HEK293T (cell line): ENCODE measurements at regions not wholly inside any gene's neighbourhood (a gene's known extent, or its start where the extent isn't known, plus 50 kb on each side); places are given as distances from the start of the nearest gene placed in this dataset.

Experiments used
- CTCF ChIA-PET: fragments of 350-600 bp; formaldehyde crosslinking; extraction: SDS; loops from one replicate; lab custom pipeline; 2021; ENCODE audit warnings: antibody characterized with exemption, inconsistent platforms; lab: Yijun Ruan, JAX
- POLR2A ChIA-PET: fragments of 350-600 bp; formaldehyde crosslinking; extraction: SDS; loops from one replicate; lab custom pipeline; 2020; ENCODE audit warnings: antibody characterized with exemption, inconsistent platforms; lab: Yijun Ruan, JAX
- DNase-seq: peaks from one replicate; pipeline ENCODE4 v3.0.0; 2012; ENCODE audit warnings: mixed read lengths; ENCODE audit errors: extremely low spot score
- ARNT ChIP-seq: fragments of 450-650 bp; IDR thresholded peaks from 2 replicates; pipeline ENCODE4 v1.6.1; 2017; ENCODE audit warnings: mild to moderate bottlenecking
- BHLHE40 ChIP-seq: fragments of 450-650 bp; IDR thresholded peaks from 2 replicates; pipeline ENCODE4 v1.6.1; 2016; ENCODE audit warnings: mild to moderate bottlenecking, moderate library complexity, borderline replicate concordance
- CTBP1 ChIP-seq: fragments of 450-650 bp; IDR thresholded peaks from 2 replicates; pipeline ENCODE4 v1.6.1; 2016; ENCODE audit warnings: borderline replicate concordance
- ELF4 ChIP-seq: fragments of 450-650 bp; IDR thresholded peaks from 2 replicates; pipeline ENCODE4 v1.6.1; 2017; ENCODE audit warnings: antibody characterized with exemption
- FOXA1 ChIP-seq: fragments of 450-650 bp; IDR thresholded peaks from 2 replicates; pipeline ENCODE4 v1.6.1; 2016; ENCODE audit warnings: mild to moderate bottlenecking
- FOXK2 ChIP-seq: fragments of 450-650 bp; IDR thresholded peaks from 2 replicates; pipeline ENCODE4 v1.6.1; 2016; ENCODE audit warnings: mild to moderate bottlenecking
- FOXM1 ChIP-seq: fragments of 450-650 bp; IDR thresholded peaks from 2 replicates; pipeline ENCODE4 v1.6.1; 2017; ENCODE audit warnings: mild to moderate bottlenecking, borderline replicate concordance
- HDGF ChIP-seq: fragments of 450-650 bp; IDR thresholded peaks from 2 replicates; pipeline ENCODE4 v1.6.1; 2017; ENCODE audit warnings: antibody characterized with exemption, borderline replicate concordance
- L3MBTL2 ChIP-seq: fragments of 450-650 bp; conservative IDR thresholded peaks from 2 replicates; pipeline ENCODE4 v1.6.1; 2016; ENCODE audit warnings: mild to moderate bottlenecking
- LEF1 ChIP-seq: fragments of 450-650 bp; IDR thresholded peaks from 2 replicates; pipeline ENCODE4 v1.6.1; 2017; ENCODE audit warnings: mild to moderate bottlenecking, borderline replicate concordance
- NFRKB ChIP-seq: fragments of 450-650 bp; IDR thresholded peaks from 2 replicates; pipeline ENCODE4 v1.6.1; 2016; ENCODE audit warnings: mild to moderate bottlenecking, moderate library complexity
- SP1 ChIP-seq: fragments of 450-650 bp; IDR thresholded peaks from 2 replicates; pipeline ENCODE4 v1.6.1; 2017
- SUZ12 ChIP-seq: fragments of 450-650 bp; IDR thresholded peaks from 2 replicates; pipeline ENCODE4 v1.6.1; 2016; ENCODE audit warnings: mild to moderate bottlenecking
- TARDBP ChIP-seq: fragments of 450-650 bp; IDR thresholded peaks from 2 replicates; pipeline ENCODE4 v1.6.1; 2016
- ZNF384 ChIP-seq: fragments of 450-650 bp; IDR thresholded peaks from 2 replicates; pipeline ENCODE4 v1.6.1; 2016
- TF ChIP-seq, protein P1 (sequence below): fragments of 450-650 bp; IDR thresholded peaks from 2 replicates; pipeline ENCODE4 v1.6.1; 2016

DNA sequence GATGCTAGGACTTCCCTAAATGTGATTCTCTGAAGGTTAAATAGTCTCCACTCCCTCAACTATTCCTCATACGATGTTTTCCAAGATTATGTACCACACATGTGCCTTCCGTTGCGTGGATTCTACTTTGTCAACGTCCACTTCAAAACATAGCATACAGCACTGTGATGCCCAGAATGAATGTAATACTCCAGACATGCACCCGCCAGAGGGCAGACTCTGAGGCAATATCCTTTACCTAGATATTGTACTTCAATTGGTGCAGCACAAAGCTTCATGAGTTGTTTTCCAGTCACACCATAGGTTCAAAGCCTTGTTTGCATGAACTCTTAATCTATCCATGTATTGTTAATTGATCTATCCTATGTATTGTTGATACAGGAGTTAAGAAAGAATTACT lies 201.0 kb upstream of the NABP1 start:
- TF ChIP-seq SUZ12 (no peak), BHLHE40 (no peak), HDGF (no peak), LEF1 (no peak), FOXM1 (no peak), TARDBP (no peak), CTBP1 (no peak), ARNT (no peak)
- TF ChIP-seq, protein P1, sequence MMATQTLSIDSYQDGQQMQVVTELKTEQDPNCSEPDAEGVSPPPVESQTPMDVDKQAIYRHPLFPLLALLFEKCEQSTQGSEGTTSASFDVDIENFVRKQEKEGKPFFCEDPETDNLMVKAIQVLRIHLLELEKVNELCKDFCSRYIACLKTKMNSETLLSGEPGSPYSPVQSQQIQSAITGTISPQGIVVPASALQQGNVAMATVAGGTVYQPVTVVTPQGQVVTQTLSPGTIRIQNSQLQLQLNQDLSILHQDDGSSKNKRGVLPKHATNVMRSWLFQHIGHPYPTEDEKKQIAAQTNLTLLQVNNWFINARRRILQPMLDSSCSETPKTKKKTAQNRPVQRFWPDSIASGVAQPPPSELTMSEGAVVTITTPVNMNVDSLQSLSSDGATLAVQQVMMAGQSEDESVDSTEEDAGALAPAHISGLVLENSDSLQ = no peak
- CTCF ChIA-PET = no interaction called here
- DNase-seq = no peak
- POLR2A ChIA-PET = no interaction called here

DNA sequence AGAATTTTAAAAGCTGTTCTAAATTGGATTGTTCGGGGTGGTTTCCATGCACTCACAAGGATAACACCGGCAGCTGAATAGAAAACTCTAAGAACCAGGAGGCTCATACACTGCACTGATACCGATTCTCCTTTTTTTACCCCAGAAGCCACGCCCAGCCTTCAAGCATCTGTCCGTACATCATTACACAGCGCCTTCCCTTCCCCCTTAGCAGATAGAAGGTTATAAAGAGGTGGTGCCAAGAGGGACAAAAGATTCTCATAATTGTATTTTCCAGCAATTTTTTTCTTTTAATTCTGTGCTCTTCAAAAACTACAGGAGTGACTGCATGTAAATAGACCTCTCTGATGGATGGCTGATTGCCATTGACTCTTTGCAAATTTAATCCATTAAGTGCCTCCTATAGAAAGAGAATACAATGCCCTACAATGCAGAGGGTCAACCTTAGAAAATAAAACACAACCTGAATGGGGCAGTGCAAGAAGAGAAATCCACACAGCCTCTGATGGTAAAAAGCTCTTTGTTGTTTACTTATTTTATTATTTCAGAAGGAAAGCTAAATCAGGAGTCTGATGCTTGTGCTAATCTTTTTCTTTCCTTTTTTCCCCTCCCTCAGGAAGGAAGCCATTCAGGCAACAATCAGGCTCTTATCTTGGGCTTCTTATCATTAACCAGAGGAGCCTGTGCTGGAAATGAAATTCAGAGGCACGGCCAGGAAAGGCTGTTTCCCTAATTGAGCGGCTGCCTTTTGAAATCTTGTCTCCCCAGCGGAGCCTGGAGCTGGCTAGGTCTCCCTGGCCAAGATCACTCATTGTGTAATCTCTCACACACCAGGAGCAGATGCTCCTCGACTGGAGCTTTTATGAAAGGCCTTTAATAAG lies 198.9 kb upstream of the NABP1 start:
- no peak for TF ChIP-seq SP1
- DNase-seq = no peak
- CTCF ChIA-PET = interaction anchor here (0.6 to 1.3 kb wide), 3 partner anchors 13 to 425 kb away, joined by 3 to 7 read pairs (median 4); no protein-coding TSS in a partner anchor
- POLR2A ChIA-PET = no interaction called here

DNA sequence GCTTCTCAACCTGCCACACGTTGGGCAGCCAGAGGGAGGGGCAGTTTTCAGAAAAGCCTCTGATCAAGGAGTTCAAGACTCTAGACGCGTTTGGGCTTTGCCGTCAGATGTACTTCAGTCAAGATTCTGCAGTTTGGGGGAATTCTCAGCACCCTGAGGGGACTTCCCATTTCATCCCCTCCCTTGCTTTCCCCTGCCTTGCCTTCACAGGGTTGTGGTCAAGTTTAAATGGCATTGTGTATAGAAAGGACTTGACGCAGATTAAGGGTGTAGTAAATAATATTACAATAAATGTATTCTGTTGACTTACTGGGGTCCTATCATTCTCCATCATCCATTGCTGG lies 198.3 kb upstream of the NABP1 start:
- POLR2A ChIA-PET = no interaction called here
- DNase-seq = no peak
- CTCF ChIA-PET = interaction anchor here (0.6 to 1.3 kb wide), 3 partner anchors 14 to 425 kb away, joined by 3 to 7 read pairs (median 4); no protein-coding TSS in a partner anchor
- no peak for TF ChIP-seq FOXK2
- no peak for TF ChIP-seq HDGF
- no peak for TF ChIP-seq ZNF384
- no peak for TF ChIP-seq FOXM1
- TF ChIP-seq CTBP1 = no peak
- no peak for TF ChIP-seq BHLHE40
- TF ChIP-seq SP1 = no peak
- no peak for TF ChIP-seq NFRKB
- TF ChIP-seq L3MBTL2 = no peak
- TF ChIP-seq ELF4 = no peak
- no peak for TF ChIP-seq ARNT
- TF ChIP-seq, protein P1 = no peak
- no peak for TF ChIP-seq FOXA1

- ChIA-PET CTCF (no interaction called here), POLR2A (no interaction called here)
- TF ChIP-seq, protein P1 = no peak
- no peak for TF ChIP-seq FOXA1
- TF ChIP-seq FOXM1 = no peak
- no peak for TF ChIP-seq TARDBP
- no peak for TF ChIP-seq SP1
- TF ChIP-seq NFRKB = no peak
- TF ChIP-seq HDGF = no peak
- no peak for TF ChIP-seq CTBP1
- TF ChIP-seq ELF4 = no peak
- no peak for TF ChIP-seq ZNF384
- no peak for TF ChIP-seq FOXK2
- no peak for TF ChIP-seq ARNT
- TF ChIP-seq LEF1 = no peak
- no peak for TF ChIP-seq L3MBTL2
- TF ChIP-seq SUZ12 = no peak
- no peak for TF ChIP-seq BHLHE40
- DNase-seq = no peak
Observed at GRCh38 chr2:191481305-191482070, 196.4 kb upstream of the NABP1 start.

- TF ChIP-seq NFRKB (no peak), FOXM1 (no peak), ELF4 (no peak), BHLHE40 (no peak), HDGF (no peak), LEF1 (no peak), L3MBTL2 (no peak), CTBP1 (no peak), SUZ12 (no peak), TARDBP (no peak), ARNT (no peak), SP1 (no peak), ZNF384 (no peak), FOXA1 (no peak)
- TF ChIP-seq, protein P1 = no peak
Observed at GRCh38 chr2:191483117-191483516, 194.8 kb upstream of the NABP1 start.

More at GRCh38 chr2:191483117-191483516, 194.8 kb upstream of the NABP1 start:
- POLR2A ChIA-PET = no interaction called here
- CTCF ChIA-PET = no interaction called here
- no peak for DNase-seq
